Suprapubic skin (tissue), 3 donors: ENCODE measurements at regions not wholly inside any gene's neighbourhood (a gene's known extent, or its start where the extent isn't known, plus 50 kb on each side); places are given as distances from the start of the nearest gene placed in this dataset.

Experiments used
- CTCF ChIP-seq, 2 donors: fragments of 200-600 bp in 1 of 2; fragments of 450-650 bp in 1 of 2; sonication (generic) in 1 of 2; IDR thresholded peaks; one replicate each; pipeline ENCODE4 v1.5.1; 2016 to 2019; ENCODE audit warnings: antibody characterized with exemption in 2 of 2, mild to moderate bottlenecking in 1 of 2, moderate library complexity in 1 of 2
- POLR2A ChIP-seq, 2 donors: fragments of 450-650 bp; IDR thresholded peaks; one replicate each; pipeline ENCODE4 v1.6.1; 2017; ENCODE audit warnings: antibody characterized with exemption in 2 of 2, mild to moderate bottlenecking in 2 of 2, moderate library complexity in 2 of 2

DNA sequence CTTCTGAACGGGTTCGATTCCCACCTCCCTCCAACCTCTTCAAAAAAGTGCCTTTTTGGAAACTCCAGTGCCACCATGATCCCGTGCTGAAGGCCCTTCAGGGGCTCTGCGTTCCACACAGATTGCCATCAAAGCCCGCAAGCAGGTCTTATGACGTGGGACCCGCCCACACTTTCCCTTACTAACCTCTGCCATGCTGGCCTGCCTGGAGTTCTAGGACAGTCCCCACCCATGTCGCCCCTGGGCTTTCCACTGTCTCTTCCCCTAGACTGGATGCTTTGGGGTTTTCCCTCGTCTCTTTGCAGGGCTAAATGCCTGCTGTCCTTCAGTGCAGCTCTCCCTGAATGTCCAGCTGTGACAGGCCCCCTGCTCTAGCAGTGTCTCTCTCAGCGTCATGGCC is 313.7 kb upstream of the ATP10A start:
- TF ChIP-seq CTCF (IDR thresholded peaks at IDR 0.05) (no peak), POLR2A (IDR thresholded peaks at IDR 0.05) (no peak)
